NCI-H345 (cell line): ENCODE measurements at regions not wholly inside any gene's neighbourhood (a gene's known extent, or its start where the extent isn't known, plus 50 kb on each side); places are given as distances from the start of the nearest gene placed in this dataset.
"Not testable (repeated sequence)": the region's sequence is repeated elsewhere in the genome, so short reads cannot be mapped to it uniquely, and the experiment has no call there.

Experiments
- DNase-seq: peaks from one replicate; lab custom pipeline; 2025; lab: John Stamatoyannopoulos, UW

- no peak for DNase-seq
These were observed 251.2 kb downstream of the PAPSS1 start for GRCh38 chr4:107468812-107469211.

- DNase-seq, result no peak
These were observed 251.9 kb downstream of the PAPSS1 start for GRCh38 chr4:107468156-107468555.

GRCh38 chr4:107467461-107467860 lies 252.6 kb downstream of the PAPSS1 start:
- no peak for DNase-seq

DNA sequence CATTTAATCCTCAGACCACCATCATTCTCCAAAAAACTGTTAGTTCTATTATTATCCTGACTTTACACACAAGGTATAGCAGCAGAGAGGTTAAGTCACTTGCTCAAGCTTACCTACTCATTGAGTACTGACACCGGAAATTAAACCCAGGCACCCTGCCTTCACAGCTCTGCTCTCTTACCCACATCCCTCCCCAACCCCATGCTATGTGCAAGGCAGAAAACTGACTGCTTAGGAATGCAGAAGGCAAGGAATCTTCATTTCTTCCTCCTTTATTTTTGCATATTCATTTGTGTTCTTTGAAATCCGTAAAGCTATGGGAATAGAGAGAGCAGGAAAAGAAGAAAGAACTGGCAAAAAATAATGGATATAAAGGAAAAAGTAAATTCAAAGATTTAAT lies 261.8 kb downstream of the PAPSS1 start:
- no peak for DNase-seq

GRCh38 chr4:107453987-107454386 lies 266.0 kb downstream of the PAPSS1 start:
- no peak for DNase-seq

DNA sequence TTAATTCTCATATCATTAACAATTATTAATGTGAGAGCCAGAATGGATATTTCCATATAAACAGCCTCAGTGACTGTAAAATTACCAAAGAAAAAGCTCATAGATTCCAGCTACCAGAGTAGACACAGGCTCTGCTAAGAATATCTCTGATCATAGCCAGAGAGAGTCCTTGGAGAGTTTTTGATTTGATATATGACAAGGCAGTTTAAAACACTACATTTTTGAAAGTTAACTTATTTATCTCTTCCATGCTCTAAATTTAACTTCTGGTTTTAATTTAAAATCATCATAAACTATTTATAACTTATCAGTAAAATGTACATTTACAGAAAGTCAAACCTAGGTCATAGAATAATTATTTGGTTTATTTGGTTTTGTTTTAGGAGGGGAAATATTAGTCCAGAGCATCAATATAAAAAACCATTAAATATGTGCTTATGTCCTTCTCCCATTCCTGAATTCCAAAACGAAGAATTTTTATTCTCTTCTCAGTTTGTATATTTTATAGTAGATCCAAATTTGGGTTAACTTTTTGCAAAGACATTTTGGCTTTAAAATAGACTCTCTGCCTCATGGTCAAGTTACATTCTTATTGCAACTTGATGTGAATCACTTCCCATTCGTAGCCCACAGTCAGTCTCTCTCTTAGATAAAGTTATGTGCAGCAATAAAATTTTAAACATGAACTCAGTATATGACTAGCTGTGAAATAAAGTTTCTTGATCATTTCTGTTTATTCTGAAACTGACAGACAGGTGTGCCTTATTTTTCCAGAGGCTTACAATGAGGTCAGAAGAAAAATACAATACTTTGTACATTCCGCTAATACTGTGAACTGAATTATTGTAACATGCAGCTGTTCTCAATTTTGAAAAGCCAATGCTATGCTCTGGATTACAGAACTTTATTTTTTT lies 267.1 kb downstream of the PAPSS1 start:
- DNase-seq, result no peak

GRCh38 chr4:107449611-107450369 lies 270.2 kb downstream of the PAPSS1 start:
- DNase-seq, result no peak

DNA sequence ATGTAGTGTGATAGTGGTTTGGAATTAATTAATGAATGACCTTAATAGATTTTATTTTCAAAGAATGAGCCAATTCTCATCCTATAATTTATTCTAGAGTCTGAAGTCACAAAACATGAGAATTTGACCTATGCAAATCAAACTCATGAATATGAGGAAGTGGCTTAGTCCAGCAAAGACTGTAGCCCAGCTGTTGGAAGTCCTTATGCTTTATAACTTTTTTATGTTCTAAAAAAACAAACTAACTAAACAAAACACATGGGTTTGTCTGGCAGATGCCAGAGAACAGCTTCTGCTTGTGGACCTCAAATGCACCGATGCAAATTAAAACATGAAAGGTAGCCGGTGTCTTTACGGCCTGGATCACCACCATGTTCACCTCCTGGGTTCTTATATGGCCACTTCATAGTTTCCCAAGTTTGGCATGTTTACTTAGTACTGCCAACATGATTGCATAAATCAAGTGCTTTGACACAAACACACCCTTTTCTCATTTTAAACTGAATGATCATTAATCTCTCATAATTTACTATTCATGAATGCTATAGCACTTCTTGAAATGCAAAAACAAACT lies 277.4 kb downstream of the PAPSS1 start:
- DNase-seq, result no peak

GRCh38 chr4:107439401-107439800 lies 280.6 kb downstream of the PAPSS1 start:
- DNase-seq, result no peak

DNA sequence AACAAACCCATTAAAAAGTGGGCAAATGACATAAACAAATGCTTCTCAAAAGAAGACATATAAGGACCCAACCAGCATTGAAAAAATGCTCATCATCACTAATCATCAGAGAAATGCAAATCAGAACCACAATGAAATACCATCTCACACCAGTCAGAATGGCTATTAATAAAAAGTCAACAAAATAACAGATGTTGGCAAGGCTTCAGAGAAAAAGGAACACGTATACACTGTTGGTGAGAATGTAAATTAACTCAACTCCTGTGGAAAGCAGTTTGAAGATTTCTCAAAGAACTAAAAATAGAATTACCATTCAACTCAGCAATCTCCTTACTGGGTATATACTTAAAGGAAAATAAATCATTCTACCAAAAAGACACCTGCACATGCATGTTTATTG lies 283.6 kb downstream of the PAPSS1 start:
- not testable (repeated sequence) for DNase-seq

DNA sequence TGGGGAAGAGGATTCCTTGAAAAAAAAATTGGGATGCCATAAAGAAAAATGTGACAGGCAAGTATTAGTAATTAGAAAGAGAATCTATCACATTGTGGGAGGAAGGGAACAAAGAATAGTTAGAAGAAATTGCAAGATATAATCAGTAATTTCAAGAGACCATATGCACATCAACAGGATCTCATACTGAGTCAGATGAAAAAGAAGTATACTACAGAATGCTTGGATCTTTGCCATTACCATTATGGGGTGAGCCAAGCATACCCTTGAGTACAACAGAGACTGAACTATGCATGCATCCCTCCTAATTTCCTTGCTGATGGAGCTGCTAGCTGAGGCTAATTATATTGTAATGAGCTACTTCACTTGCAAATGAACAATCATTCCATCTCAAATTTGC lies 287.6 kb downstream of the PAPSS1 start:
- DNase-seq, result no peak

- DNase-seq, result no peak
These were observed 296.2 kb downstream of the PAPSS1 start for GRCh38 chr4:107423677-107424405.

GRCh38 chr4:107419536-107419935 lies 300.5 kb downstream of the PAPSS1 start:
- DNase-seq, result not testable (repeated sequence)

DNA sequence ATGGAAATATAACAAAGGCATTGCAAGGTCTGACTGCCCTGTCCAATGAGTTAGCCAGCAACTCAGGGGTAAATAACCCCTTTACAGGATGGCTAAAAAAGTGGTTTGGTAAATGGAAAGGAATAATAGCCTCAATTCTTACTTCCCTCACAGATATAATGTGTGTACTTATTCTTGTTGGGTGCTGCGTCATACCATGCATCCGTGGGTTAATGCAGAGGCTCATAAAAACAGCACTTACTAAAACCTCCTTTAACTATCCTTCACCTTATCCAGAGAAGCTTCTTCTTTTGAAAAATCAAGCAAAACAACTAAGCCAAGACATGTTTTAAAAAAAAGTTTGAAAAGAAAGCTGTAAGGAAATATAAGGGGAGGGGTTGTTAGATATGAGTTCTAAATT lies 301.0 kb downstream of the PAPSS1 start:
- DNase-seq, result no peak

DNA sequence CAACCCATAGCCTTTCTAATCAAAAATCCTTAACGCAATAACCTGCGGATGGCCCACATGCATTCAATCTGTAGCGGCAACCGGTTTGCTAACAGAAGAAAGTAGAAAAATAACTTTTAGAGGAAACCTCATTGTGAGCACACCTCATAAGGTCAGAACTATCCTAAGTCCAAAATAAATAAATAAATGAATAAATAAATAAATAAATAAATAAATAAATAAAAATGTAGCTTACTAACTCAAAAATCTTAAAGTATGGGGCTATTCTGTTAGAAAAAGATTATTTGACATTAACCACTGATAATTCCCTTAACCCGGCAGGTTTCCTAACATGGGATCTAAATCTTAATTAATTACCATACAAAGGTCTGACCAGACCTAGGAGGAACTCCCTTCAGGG lies 304.5 kb downstream of the PAPSS1 start:
- not testable (repeated sequence) for DNase-seq

- DNase-seq, result not testable (repeated sequence)
These were observed 310.2 kb downstream of the PAPSS1 start for GRCh38 chr4:107409872-107410271.

DNA sequence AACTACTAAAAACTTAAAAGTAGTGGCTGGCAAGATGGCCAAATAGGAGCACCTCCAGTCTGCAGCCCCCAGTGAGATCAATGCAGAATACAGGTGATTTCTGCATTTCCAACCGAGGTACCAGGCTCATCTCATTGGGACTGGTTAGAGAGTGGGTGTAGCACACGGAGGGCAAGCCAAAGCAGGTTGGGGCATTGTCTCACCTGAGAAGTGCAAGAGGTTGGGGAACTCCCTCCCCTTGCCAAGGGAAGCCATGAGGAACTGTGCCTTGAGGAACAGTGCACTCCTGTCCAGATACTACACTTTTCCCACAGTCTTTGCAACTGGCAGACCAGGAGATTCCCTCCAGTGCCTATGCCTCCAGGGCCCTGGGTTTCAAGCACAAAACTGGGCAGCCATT lies 311.1 kb downstream of the PAPSS1 start:
- DNase-seq, result no peak

- no peak for DNase-seq
These were observed 315.3 kb downstream of the PAPSS1 start for GRCh38 chr4:107404591-107405300.

DNA sequence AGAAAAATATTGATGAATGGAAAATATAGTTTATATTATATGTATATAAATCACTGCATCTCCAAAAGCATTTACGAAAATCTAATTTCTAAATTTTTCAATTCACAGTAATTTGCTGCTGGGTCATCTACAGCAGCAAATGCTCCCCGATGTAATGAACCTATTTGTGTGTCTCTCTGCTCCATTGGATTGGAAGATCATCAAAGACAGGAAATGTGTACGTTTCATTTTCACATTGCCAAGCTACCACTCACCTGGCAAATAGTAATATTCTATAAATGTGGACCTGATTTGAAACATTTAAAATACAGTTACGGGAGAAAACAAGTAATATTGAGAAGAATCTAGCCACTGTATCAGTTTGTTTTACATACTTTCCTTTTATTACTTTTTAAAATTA lies 317.7 kb downstream of the PAPSS1 start:
- DNase-seq, result no peak

DNA sequence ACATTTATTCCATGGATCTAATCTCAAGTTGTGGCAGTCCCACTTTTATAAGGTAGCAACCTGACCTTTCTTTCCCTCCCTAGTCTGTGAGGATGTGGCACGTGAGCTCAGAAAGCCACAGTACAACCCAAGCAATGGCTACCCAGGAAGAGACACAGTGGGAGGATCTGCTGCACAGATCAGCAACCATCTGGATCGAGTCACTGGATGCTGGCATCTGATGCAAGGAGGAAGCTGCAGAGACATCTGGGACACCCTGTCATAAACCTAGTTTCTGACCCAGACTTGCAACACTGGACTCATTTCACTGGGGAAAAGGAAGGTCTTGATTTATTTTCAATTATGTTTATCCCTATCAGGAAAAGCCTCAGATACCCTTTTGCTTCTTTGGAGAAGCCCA lies 327.1 kb downstream of the PAPSS1 start:
- DNase-seq, result no peak

DNA sequence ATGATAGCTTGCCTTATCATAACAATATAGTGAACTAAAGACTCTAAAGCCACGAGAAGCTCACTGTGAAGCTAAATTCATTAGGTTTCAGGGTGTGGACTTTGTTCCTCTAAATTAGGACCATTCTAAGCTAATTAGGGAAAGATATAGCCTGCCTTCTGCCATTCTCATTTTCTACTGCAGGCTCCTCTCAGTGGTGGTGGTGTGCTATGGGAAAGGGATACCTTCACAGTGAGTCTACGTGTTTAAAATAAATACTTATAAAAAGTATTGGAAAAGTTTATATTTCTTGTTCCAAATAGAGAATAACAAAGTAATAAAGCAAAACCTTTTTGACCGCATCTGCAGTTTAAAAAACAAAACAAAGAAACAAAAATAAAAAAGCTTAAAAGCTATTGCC lies 327.7 kb downstream of the PAPSS1 start:
- no peak for DNase-seq

- no peak for DNase-seq
These were observed 328.4 kb downstream of the PAPSS1 start for GRCh38 chr4:107391630-107392028.
